ENCODE measurements at regions not wholly inside any gene's neighbourhood (a gene's known extent, or its start where the extent isn't known, plus 50 kb on each side); places are given as distances from the start of the nearest gene placed in this dataset.

GRCh38 chr3:163196815-163197374 lies 1700.3 kb downstream of the OTOL1 start:
- Histone ChIP-seq H3K9ac (ENCODE audit: insufficient read depth, low read length, poor library complexity, severe bottlenecking) (no peak overlapping the region), H3K4me2 (replicated peaks; ENCODE audit: extremely low read depth, low read length, poor library complexity, severe bottlenecking) (no peak overlapping the region), H3K27me3 (ENCODE audit: control insufficient read depth in 2 of 2, insufficient read depth in 2 of 2, low read length in 2 of 2) (no peaks in the 10 kb centered on the region), H3K27ac (ENCODE audit: low read depth in 1 of 2, low read length in 2 of 2) (no peak overlapping the region), H4K20me1 (ENCODE audit: insufficient read depth, low read length) (no peaks in the 10 kb centered on the region), H3K4me1 (ENCODE audit: control insufficient read depth in 1 of 2, insufficient read depth in 2 of 2, low read length in 2 of 2) (no peaks in the 10 kb centered on the region), H3K4me3 (replicated peaks in 1 of 3; ENCODE audit: low read depth in 2 of 3, low read length in 3 of 3) (no peak overlapping the region), H3K79me2 (ENCODE audit: insufficient read depth, low read length) (no peaks in the 10 kb centered on the region), H3K9me3 (replicated peaks in 1 of 2; ENCODE audit: control insufficient read depth in 1 of 2, insufficient read depth in 1 of 2, low read length in 2 of 2) (no peaks in the 10 kb centered on the region), H2AFZ (ENCODE audit: insufficient read depth, low read depth, low read length, poor library complexity, severe bottlenecking) (no peak overlapping the region), H3K36me3 (replicated peaks in 1 of 2; ENCODE audit: control insufficient read depth in 1 of 2, insufficient read depth in 2 of 2, low read length in 2 of 2) (no peaks in the 10 kb centered on the region)
- Mint-ChIP-seq H3K9me3 (peaks cover 0 to 3% (median 0%) of the 10 kb centered on the region in 7 donors), H3K27ac (no peak overlapping the region), H3K36me3 (no peaks in the 10 kb centered on the region), H3K27me3 (ENCODE audit: low read depth in 3 of 3) (no peaks in the 10 kb centered on the region), H3K4me1 (no peaks in the 10 kb centered on the region), H3K4me3 (no peak overlapping the region)
- intact Hi-C loops (cut with micrococcal nuclease) = no loop called here
- no peak for TF ChIP-seq CTCF (IDR thresholded peaks at IDR 0.05)
- DNase-seq = no peak
- no CpG with 5 or more reads among the region's 2 CpGs for WGBS (ENCODE audit: insufficient coverage)

GRCh38 chr3:163196245-163196644 lies 1699.6 kb downstream of the OTOL1 start:
- no peaks in the 10 kb centered on the region for H3K4me1 Mint-ChIP-seq
- H3K36me3 Mint-ChIP-seq = no peaks in the 10 kb centered on the region
- Histone ChIP-seq H3K9ac (ENCODE audit: insufficient read depth, low read length, poor library complexity, severe bottlenecking) (no peak overlapping the region), H4K20me1 (ENCODE audit: insufficient read depth, low read length) (no peaks in the 10 kb centered on the region), H3K4me2 (replicated peaks; ENCODE audit: extremely low read depth, low read length, poor library complexity, severe bottlenecking) (no peak overlapping the region), H3K36me3 (replicated peaks in 1 of 2; ENCODE audit: control insufficient read depth in 1 of 2, insufficient read depth in 2 of 2, low read length in 2 of 2) (no peaks in the 10 kb centered on the region), H3K27me3 (ENCODE audit: control insufficient read depth in 2 of 2, insufficient read depth in 2 of 2, low read length in 2 of 2) (no peaks in the 10 kb centered on the region), H2AFZ (ENCODE audit: insufficient read depth, low read depth, low read length, poor library complexity, severe bottlenecking) (no peak overlapping the region), H3K9me3 (replicated peaks in 1 of 2; ENCODE audit: control insufficient read depth in 1 of 2, insufficient read depth in 1 of 2, low read length in 2 of 2) (no peaks in the 10 kb centered on the region), H3K27ac (ENCODE audit: low read depth in 1 of 2, low read length in 2 of 2) (no peak overlapping the region), H3K4me3 (replicated peaks in 1 of 3; ENCODE audit: low read depth in 2 of 3, low read length in 3 of 3) (no peak overlapping the region), H3K79me2 (ENCODE audit: insufficient read depth, low read length) (no peaks in the 10 kb centered on the region), H3K4me1 (ENCODE audit: control insufficient read depth in 1 of 2, insufficient read depth in 2 of 2, low read length in 2 of 2) (no peaks in the 10 kb centered on the region)
- no peak overlapping the region for H3K4me3 Mint-ChIP-seq
- H3K9me3 Mint-ChIP-seq = peaks cover 0 to 3% (median 0%) of the 10 kb centered on the region in 7 donors
- intact Hi-C loops (cut with micrococcal nuclease) = no loop called here
- no CpG with 5 or more reads among the region's 2 CpGs for WGBS (ENCODE audit: insufficient coverage)
- no peak overlapping the region for H3K27ac Mint-ChIP-seq
- DNase-seq = no peak
- H3K27me3 Mint-ChIP-seq (ENCODE audit: low read depth in 3 of 3) = no peaks in the 10 kb centered on the region
- no peak for TF ChIP-seq CTCF (IDR thresholded peaks at IDR 0.05)

All from CD14-positive monocyte (primary cell).